Liver (tissue), 8 donors: ENCODE measurements at regions not wholly inside any gene's neighbourhood (a gene's known extent, or its start where the extent isn't known, plus 50 kb on each side); places are given as distances from the start of the nearest gene placed in this dataset.

Source experiments
- DNase-seq: peaks from one replicate; pipeline ENCODE4 v3.0.0-alpha.2; 2017; ENCODE audit warnings: low spot score
- H3K27ac ChIP-seq, 2 donors: one replicate each; pipeline ENCODE4 v1.7.0; 2013; ENCODE audit warnings: inconsistent platforms in 2 of 2, low read length in 2 of 2, control low read depth in 1 of 2, low read depth in 1 of 2, mild to moderate bottlenecking in 1 of 2
- H3K27me3 ChIP-seq, 4 donors: one replicate each; pipeline versions ENCODE4 v1.6.1 to v1.7.0; 2013; ENCODE audit warnings: low read length in 3 of 4, inconsistent platforms in 1 of 4, mild to moderate bottlenecking in 1 of 4, moderate library complexity in 1 of 4; ENCODE audit not compliant: control insufficient read depth in 4 of 4, insufficient read depth in 4 of 4
- H3K36me3 ChIP-seq, 4 donors: one replicate each; pipeline versions ENCODE4 v1.6.1 to v1.7.0; 2013; ENCODE audit warnings: low read length in 3 of 4, mild to moderate bottlenecking in 3 of 4, low read depth in 1 of 4, moderate library complexity in 1 of 4; ENCODE audit not compliant: control insufficient read depth in 4 of 4, insufficient read depth in 3 of 4
- H3K4me1 ChIP-seq, 4 donors: one replicate each; pipeline versions ENCODE4 v1.6.1 to v1.7.0; 2013; ENCODE audit warnings: low read length in 3 of 4, mild to moderate bottlenecking in 3 of 4, moderate library complexity in 1 of 4; ENCODE audit not compliant: control insufficient read depth in 4 of 4, insufficient read depth in 4 of 4
- H3K4me3 ChIP-seq, 3 donors: one replicate each; pipeline versions ENCODE4 v1.6.1 to v1.7.0; 2013; ENCODE audit warnings: low read length in 3 of 3, control low read depth in 1 of 3, low read depth in 1 of 3, mild to moderate bottlenecking in 1 of 3
- H3K9ac ChIP-seq, 2 donors: one replicate each; pipeline ENCODE4 v1.7.0; 2013; ENCODE audit warnings: low read length in 2 of 2, mild to moderate bottlenecking in 2 of 2, moderate library complexity in 2 of 2, control low read depth in 1 of 2, low read depth in 1 of 2
- H3K9me3 ChIP-seq, 4 donors: one replicate each; pipeline versions ENCODE4 v1.6.1 to v1.7.0; 2013; ENCODE audit warnings: low read length in 3 of 4; ENCODE audit not compliant: control insufficient read depth in 4 of 4
- ATF3 ChIP-seq: IDR thresholded peaks from 2 replicates; pipeline ENCODE4 v1.6.1; 2016; ENCODE audit warnings: antibody characterized with exemption
- CTCF ChIP-seq: fragments of 150-350 bp; IDR thresholded peaks from 2 replicates; pipeline ENCODE4 v1.5.1; 2017; ENCODE audit warnings: improper control_type of control experiment, low read depth, low read length; ENCODE audit not compliant: missing input control
- EGR1 ChIP-seq, 2 donors: IDR thresholded peaks; 2 replicates each; pipeline ENCODE4 v1.6.1; 2016 to 2018; ENCODE audit warnings: antibody characterized with exemption in 2 of 2, low read depth in 2 of 2
- FOXA1 ChIP-seq: IDR thresholded peaks from 2 replicates; pipeline ENCODE4 v1.6.1; 2016; ENCODE audit warnings: antibody characterized with exemption
- FOXA2 ChIP-seq: IDR thresholded peaks from 2 replicates; pipeline ENCODE4 v1.6.1; 2016; ENCODE audit warnings: antibody characterized with exemption
- GABPA ChIP-seq, 2 donors: IDR thresholded peaks in 1 of 2; conservative IDR thresholded peaks in 1 of 2; 2 replicates each; pipeline ENCODE4 v1.6.1; 2016; ENCODE audit warnings: antibody characterized with exemption in 2 of 2, mild to moderate bottlenecking in 1 of 2, moderate library complexity in 1 of 2
- HNF4A ChIP-seq, 2 donors: conservative IDR thresholded peaks; 2 replicates each; pipeline ENCODE4 v1.6.1; 2016; ENCODE audit warnings: antibody characterized with exemption in 2 of 2, mild to moderate bottlenecking in 2 of 2
- HNF4G ChIP-seq: IDR thresholded peaks from 2 replicates; pipeline ENCODE4 v1.6.1; 2016; ENCODE audit warnings: antibody characterized with exemption
- JUND ChIP-seq, 2 donors: IDR thresholded peaks; 2 replicates each; pipeline ENCODE4 v1.6.1; 2016; ENCODE audit warnings: antibody characterized with exemption in 2 of 2
- MAX ChIP-seq: IDR thresholded peaks from 2 replicates; pipeline ENCODE4 v1.6.1; 2016; ENCODE audit warnings: antibody characterized with exemption
- NR2F2 ChIP-seq: IDR thresholded peaks from 2 replicates; pipeline ENCODE4 v1.6.1; 2016; ENCODE audit warnings: antibody characterized with exemption
- RAD21 ChIP-seq, 2 donors: IDR thresholded peaks; 2 replicates each; pipeline ENCODE4 v1.6.1; 2016; ENCODE audit warnings: antibody characterized with exemption in 2 of 2, mild to moderate bottlenecking in 2 of 2
- SP1 ChIP-seq: IDR thresholded peaks from 2 replicates; pipeline ENCODE4 v1.6.1; 2018; ENCODE audit warnings: antibody characterized with exemption, mild to moderate bottlenecking
- TAF1 ChIP-seq: conservative IDR thresholded peaks from 2 replicates; pipeline ENCODE4 v1.6.1; 2016; ENCODE audit warnings: antibody characterized with exemption, mild to moderate bottlenecking
- YY1 ChIP-seq: IDR thresholded peaks from 2 replicates; pipeline ENCODE4 v1.6.1; 2016; ENCODE audit warnings: antibody characterized with exemption, mild to moderate bottlenecking
- ZBTB33 ChIP-seq: IDR thresholded peaks from 2 replicates; pipeline ENCODE4 v1.6.1; 2016; ENCODE audit warnings: antibody characterized with exemption
- WGBS: extraction: QIAGEN DNeasy Blood & Tissue Kit; methylation state at CpG from one replicate; pipeline ENCODE4 v1.1.7; 2013; 5-methylcytosine and 5-hydroxymethylcytosine counted together
- donor health status: healthy.
- donor health status: healthy.
- donor health status: healthy.
- donor health status: healthy.
- donor health status: healthy.

- no peak overlapping the region for H3K4me3 ChIP-seq
- H3K9me3 ChIP-seq, result peaks cover 0 to 14% (median 5%) of the 10 kb centered on the region in 4 donors
- no peak overlapping the region for H3K27ac ChIP-seq
- H3K36me3 ChIP-seq, result no peaks in the 10 kb centered on the region
- H3K4me1 ChIP-seq, result no peaks in the 10 kb centered on the region
- TF ChIP-seq CTCF (no peak), MAX (no peak), ATF3 (no peak), NR2F2 (no peak), FOXA2 (no peak), SP1 (no peak), ZBTB33 (no peak), FOXA1 (no peak), TAF1 (no peak), GABPA (IDR thresholded peaks at IDR 0.05 in 1 of 2, conservative IDR thresholded peaks at IDR 0.05 in 1 of 2) (no peak), HNF4G (no peak), HNF4A (conservative IDR thresholded peaks at IDR 0.05) (no peak), RAD21 (IDR thresholded peaks at IDR 0.05) (no peak)
- H3K27me3 ChIP-seq, result no peaks in the 10 kb centered on the region
- no peak for DNase-seq
- H3K9ac ChIP-seq, result no peak overlapping the region
- 74% methylated on average over 3 of the region's 3 CpGs for WGBS
These were observed 152.2 kb downstream of the FGF18 start for GRCh38 chr5:171571663-171572062.

GRCh38 chr5:171573021-171573420 lies 153.6 kb downstream of the FGF18 start:
- Histone ChIP-seq H3K4me3 (no peak overlapping the region), H3K9me3 (peaks cover 0 to 14% (median 5%) of the 10 kb centered on the region in 4 donors), H3K36me3 (no peaks in the 10 kb centered on the region), H3K4me1 (no peaks in the 10 kb centered on the region), H3K9ac (no peak overlapping the region), H3K27ac (no peak overlapping the region), H3K27me3 (no peaks in the 10 kb centered on the region)
- no peak for DNase-seq
- WGBS, result 88% methylated on average over 2 of the region's 2 CpGs
- TF ChIP-seq MAX (no peak), HNF4G (no peak), GABPA (IDR thresholded peaks at IDR 0.05 in 1 of 2, conservative IDR thresholded peaks at IDR 0.05 in 1 of 2) (no peak), JUND (IDR thresholded peaks at IDR 0.05) (no peak), EGR1 (IDR thresholded peaks at IDR 0.05; ENCODE audit: low read depth in 2 of 2) (no peak), RAD21 (IDR thresholded peaks at IDR 0.05) (no peak), ATF3 (no peak), HNF4A (conservative IDR thresholded peaks at IDR 0.05) (no peak), YY1 (no peak)
